Ammon's horn (tissue), 1 donor: ENCODE measurements at regions not wholly inside any gene's neighbourhood (a gene's known extent, or its start where the extent isn't known, plus 50 kb on each side); places are given as distances from the start of the nearest gene placed in this dataset.

Source experiments
- DNase-seq: peaks from one replicate; pipeline ENCODE4 v3.0.0-alpha.2; 2016; ENCODE audit warnings: low spot score

- DNase-seq: no peak
These were observed 92.5 kb upstream of the NCK2 start for GRCh38 chr2:105652014-105652796.

- DNase-seq: no peak
These were observed 95.2 kb upstream of the NCK2 start for GRCh38 chr2:105649534-105649933.

- no peak for DNase-seq
These were observed 97.0 kb upstream of the NCK2 start for GRCh38 chr2:105647731-105648130.

- DNase-seq: no peak
These were observed 98.0 kb upstream of the NCK2 start for GRCh38 chr2:105646774-105647076.

- DNase-seq: no peak
These were observed 98.6 kb upstream of the NCK2 start for GRCh38 chr2:105645938-105646773.

- DNase-seq: no peak
These were observed 99.4 kb upstream of the NCK2 start for GRCh38 chr2:105645031-105645937.

- peak; percentile 31 for DNase-seq
These were observed 100.3 kb upstream of the NCK2 start for GRCh38 chr2:105644174-105644980.

GRCh38 chr2:105643405-105644173, 101.1 kb upstream of the NCK2 start:
- DNase-seq: no peak

GRCh38 chr2:105641389-105641811, 103.3 kb upstream of the NCK2 start:
- peak; percentile 93 for DNase-seq

GRCh38 chr2:105640246-105640645, 104.5 kb upstream of the NCK2 start:
- DNase-seq: no peak

- no peak for DNase-seq
These were observed 108.5 kb upstream of the NCK2 start for GRCh38 chr2:105636109-105636740.

GRCh38 chr2:105635564-105635963, 109.1 kb upstream of the NCK2 start:
- no peak for DNase-seq

- DNase-seq: no peak
These were observed 110.5 kb upstream of the NCK2 start for GRCh38 chr2:105634198-105634597.

- DNase-seq: no peak
These were observed 112.8 kb upstream of the NCK2 start for GRCh38 chr2:105631922-105632321.

- no peak for DNase-seq
These were observed 113.7 kb upstream of the NCK2 start for GRCh38 chr2:105631011-105631410.

GRCh38 chr2:105629634-105630033, 115.1 kb upstream of the NCK2 start:
- DNase-seq: no peak

- DNase-seq: peak; percentile 54
These were observed 117.2 kb upstream of the NCK2 start for GRCh38 chr2:105627534-105627933.

GRCh38 chr2:105626966-105627340, 117.8 kb upstream of the NCK2 start:
- DNase-seq: no peak

GRCh38 chr2:105626212-105626965, 118.3 kb upstream of the NCK2 start:
- no peak for DNase-seq

- no peak for DNase-seq
These were observed 119.1 kb upstream of the NCK2 start for GRCh38 chr2:105625632-105626031.
